Left hindlimb (tissue), 1 donor: ENCODE measurements at regions not wholly inside any gene's neighbourhood (a gene's known extent, or its start where the extent isn't known, plus 50 kb on each side); places are given as distances from the start of the nearest gene placed in this dataset.

ENCODE experiments used
- DNase-seq: peaks from one replicate; pipeline ENCODE4 v3.0.0-alpha.2; 2018

DNA sequence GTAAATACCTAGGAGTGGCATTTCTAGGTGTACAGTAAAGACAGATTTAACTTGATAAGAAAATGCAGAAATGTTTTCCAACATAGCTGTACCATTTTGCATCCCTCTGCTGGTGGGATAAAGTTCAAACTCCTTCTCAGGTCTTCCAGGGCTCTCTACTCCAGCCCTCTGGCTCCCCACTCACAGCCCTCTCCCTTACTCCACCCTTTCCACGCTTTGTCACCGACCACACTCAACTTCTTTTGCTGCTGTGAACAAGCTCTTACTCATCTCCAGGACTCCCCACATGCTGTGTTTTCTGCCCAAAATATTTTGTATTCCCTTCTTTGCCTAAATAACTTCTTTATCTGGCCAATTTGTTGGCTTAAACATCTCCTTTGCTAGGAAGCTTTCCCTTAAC, 90.6 kb upstream of the OSMR start:
- DNase-seq = no peak

DNA sequence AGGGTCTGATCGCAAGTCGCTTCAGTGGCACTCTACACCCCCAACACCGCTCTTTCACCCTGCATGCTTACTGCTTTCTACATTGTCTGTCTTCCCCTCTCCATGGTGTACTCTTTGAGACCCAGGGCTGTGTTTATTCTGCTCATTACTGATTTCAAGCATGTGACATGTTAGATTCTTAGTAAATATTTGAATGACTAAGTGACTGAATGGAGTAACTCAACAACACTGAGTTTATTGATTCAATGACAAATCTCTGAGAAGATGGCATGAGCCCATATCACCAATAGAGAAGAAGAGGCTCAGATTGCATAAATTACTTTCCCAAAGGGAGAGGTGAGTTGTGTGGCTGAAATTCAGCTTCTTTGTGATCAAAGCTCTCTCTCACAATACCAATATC, 89.7 kb upstream of the OSMR start:
- no peak for DNase-seq

DNA sequence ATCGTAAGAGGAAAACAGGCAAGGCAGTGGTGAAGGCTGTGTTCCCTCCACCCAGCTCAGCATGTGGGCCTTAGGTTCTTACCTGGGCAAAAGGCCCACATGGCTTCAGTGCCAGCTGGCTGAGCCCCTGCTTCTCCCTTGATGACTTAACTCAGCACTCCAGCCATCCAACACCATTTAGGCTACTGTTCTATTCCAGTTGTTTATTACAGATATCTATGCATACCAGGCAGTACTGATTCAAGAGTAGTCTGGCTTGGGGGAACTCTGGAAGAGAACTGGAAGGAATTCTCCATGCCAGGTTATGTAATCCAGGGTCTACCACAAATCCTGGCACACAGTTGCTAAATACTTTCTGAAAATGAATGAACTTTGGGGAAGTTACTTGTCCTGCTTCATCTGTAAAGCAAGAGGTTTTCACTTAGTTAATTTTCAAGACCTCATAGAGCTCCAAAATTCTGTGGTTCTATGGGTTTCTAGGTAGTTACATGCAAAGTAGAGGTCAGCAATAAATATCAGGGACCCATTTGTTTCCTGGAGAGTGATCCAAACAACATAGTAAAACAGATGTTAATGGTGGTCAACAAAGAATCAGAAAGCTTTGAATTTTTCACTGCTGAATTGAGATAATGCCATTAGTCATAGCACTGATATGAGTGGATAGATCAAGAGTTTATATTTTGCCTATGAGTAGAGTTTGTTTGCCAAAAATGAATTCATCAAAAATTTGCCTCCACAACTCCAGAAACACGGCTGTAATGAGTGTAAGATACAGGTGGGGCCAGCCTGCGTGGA, 88.2 kb upstream of the OSMR start:
- DNase-seq = no peak

DNA sequence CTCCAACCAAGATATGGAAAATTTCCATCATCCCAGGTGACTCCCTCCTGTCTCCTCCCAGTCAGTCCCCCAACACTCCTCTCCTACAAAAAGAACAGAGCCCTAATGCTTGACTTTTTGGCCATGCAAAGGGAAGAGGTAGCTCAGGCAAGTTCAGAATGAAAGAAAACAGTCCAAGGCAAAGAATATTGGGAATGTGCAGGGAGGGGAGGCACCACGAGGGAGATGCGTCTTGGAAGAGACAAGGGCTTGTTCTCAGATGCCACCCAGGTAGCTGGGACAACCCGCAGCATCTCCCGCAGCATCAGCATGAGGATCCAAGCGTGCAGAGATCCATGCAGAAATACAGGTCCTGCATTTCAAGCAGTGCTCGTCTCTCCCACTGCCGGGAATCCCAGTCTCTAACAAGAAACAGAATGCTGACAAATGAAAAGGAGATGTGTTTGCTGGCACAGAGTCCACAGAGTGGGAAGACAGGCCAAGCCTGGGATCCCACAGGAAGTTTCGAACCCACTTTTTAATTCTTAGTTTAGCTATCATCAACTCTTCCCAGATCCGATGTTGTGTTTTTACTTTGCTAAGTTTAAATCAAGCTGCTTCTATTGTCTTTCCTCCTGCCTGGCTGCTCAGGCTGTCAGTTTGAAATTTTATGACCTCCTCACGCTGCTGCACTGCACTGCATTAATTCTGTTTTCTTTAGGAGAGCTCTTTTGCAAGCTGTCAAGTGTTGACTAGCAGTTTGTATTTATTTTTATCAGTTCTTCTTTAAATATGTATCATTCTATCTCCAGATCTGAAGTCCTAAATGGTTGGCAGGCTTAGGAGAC, 86.8 kb upstream of the OSMR start:
- peak; percentile 90 for DNase-seq

DNA sequence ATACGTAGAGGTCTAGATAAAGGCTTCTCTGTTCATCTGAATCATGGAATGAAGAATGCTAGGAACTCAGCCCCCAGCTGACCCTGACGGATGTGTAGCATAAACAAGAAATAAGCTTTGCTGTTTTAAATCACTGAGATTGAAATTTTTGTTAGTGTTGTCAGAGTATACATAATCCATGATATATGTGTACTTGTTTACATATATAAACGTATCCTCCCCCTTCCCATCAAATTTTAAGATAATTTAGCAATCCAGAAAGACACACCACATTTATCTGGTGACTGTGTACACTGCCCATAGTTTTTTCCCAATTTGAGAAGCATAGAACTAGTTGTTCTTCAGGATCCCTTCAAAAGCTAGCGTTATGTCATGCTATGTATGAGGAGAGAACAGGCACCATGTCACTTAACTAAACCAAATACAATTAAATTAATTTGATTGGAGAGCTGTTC, 80.8 kb upstream of the OSMR start:
- DNase-seq = no peak

DNA sequence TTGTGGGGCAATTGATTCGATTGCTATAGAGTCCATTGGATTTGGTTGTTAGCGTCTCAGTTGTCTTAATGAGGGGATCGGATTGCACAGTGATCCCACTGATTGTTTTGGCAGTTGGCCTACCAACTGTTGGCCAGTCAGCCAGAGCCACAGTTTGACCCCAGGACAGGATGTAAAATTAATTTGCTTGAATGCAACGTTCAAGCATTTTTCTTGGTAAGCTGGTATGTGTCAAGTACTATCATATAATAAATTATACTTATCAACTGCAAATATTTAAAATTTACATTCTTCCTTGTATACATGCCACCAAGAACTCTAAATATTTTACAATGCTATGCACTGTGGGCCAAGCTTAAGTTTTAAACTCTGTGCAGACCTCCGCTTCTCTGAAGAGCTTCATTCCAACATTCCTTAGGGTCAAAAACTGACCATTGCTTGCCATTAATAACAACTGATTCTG, 80.4 kb upstream of the OSMR start:
- DNase-seq = no peak

DNA sequence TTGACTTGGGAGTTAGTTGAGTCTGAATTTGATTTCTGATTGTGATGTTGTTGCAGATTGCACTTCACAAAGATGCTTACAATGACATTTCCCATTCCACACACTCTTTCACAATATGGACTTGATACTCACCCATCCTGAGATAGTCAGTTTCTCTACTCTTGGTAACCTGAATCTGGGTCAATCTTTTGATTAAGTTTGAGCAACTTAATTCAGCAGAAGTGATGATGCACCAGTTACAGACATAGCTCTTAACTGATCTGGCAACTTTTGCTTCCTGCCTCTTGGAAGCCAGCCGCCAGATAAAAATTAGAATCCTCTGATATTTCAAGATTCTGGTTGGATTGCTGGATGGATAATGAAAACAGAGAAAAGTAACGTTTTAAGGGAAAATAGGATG, 79.7 kb upstream of the OSMR start:
- no peak for DNase-seq

DNA sequence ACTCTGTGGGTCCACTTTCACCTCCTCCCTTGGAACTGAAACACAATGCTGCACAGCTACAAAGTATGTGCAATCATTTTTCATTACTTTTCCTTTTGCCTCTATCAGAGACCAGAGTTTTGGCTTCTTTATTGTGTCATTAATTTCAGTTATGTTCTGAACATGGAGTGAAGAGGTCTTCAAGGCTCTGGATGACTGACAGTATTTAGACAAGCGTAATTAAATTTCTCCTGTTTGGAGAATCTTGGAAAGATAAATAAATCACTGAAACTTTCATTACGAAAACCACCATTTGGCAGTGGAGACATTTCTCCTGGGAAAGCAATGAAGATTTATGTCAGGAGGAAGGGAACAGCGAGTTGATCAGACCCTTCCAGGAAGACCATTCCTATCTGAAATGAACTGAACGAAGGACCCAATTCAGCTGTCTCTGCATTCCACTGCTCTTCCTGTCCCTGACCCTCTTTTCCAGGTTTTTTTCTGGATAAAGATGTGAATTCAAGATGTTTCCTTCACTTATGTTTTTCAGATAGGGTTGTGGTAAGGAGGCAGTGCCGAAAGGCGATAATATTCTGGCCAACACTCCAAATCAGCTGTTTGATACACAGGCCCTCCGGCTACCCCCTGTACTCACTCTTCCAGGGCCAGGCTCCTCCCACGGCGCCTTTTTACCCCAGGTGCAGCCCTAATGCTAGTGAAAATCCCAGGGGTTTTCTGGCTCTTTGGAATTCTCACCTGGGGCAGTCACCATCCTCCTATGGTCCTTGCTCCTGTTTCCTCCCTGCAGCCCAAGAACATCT, 77.2 kb upstream of the OSMR start:
- DNase-seq = no peak

DNA sequence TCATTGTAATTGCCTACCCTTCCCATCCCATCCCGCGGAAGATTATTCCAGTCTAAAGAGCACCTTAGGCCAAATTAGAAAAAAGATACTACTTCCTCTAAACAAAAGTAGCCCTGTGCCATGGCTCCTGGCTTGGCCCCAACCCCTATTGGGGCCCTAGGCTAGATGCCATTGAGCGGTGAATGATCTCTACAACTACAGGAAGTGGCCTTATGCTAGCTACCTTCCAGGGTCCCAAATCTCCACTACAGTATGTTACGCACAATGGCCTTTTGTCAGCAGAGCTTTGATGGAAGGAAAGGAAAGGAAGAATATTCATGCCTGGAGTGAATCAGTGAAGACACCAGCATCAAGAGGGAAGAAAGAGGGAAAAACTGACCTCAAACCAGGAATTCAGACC, 73.3 kb upstream of the OSMR start:
- DNase-seq = no peak

DNA sequence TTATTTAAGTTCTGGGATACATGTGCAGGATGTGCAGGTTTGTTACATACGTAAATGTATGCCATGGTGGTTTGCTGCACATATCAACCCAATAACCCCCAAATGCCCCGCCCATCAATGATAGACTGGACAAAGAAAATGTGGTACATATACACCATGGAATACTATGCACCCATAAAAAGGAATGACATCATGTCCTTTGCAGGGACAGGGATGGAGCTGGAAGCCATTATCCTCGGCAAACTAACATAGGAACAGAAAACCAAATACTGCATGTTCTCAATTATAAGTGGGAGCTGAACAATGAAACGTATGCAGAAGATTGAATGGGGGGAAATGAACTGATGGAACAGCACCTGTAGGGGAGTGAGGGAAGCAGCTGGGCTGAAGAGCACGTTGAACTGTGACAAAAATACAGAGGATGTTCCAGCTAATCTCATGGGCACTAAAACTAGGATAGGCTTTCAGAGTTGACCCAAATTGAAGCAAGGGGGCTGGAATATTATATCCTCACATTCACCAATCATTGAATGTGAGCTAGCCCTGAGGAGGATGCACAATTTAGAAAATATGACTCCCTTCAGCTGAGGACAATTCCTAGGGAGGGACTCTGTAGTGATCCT, 70.5 kb upstream of the OSMR start:
- no peak for DNase-seq

DNA sequence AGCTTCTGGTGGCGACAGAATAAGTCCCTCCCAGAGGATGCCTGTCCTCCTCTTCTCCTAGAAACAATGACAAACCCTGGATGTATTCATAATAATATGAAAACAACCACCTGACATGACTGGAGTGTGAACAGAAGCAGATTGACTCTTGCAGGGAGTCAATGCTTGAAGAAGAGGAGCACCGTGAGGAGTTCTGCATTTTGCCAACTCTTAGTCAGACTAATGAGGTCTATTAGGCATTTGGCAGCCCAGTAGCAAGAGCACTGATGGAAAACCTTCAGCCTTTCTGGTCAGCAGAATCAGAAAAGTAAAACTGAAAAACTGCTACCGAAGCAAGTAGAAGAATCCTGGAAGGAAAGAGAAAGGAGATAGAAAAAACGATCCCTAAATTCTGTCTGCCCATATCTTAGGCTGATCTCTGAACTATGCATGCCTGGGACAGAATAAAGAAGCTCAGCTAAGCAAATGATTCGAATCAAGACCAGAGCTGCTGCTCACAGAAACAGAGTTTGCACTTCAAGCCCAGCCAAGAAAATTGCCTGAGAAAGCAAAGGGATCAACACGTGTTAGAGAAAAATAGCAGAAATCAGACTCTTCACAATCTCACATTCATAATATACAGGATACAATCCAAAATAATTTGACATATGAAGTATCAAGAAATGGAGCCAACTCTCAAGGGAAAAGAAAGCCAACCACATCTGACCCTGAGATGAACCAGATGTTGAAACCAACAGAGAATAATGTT, 69.5 kb upstream of the OSMR start:
- no peak for DNase-seq

DNA sequence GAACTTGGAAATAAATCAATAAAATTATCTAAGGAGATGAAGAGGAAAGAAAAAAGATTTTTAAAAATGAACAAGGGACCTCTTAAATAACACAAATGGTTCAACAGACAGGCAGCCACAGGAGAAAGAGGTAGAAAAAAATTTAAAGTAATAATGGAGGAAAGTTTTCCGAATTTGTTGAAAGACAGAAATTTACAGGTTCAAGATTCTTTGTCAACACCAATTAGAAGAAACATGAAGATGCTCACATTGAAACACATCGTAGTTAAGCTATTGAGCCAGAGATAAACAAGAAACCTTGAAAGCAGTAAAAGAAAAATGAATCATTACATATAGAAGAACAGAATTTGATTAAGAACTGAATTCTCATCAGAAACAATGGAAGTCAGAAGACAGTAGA, 68.7 kb upstream of the OSMR start:
- no peak for DNase-seq

DNA sequence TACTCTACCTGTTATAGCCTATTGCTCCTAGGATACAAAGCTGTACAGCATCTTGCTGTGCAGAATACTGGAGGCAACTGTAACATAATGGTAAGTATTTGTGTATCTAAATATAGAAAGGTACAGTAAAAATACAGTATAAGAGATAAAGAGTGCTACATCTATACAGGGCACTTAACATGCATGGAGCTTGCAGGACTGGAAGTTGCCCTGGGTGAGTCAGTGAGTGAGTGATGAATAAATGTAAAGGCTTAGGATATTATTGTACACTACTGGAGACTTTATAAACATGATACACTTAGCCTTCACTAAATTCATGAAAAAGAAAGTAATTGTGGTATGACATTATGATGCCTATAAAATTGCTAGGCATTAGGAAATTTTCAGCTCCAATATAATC, 65.5 kb upstream of the OSMR start:
- no peak for DNase-seq

DNA sequence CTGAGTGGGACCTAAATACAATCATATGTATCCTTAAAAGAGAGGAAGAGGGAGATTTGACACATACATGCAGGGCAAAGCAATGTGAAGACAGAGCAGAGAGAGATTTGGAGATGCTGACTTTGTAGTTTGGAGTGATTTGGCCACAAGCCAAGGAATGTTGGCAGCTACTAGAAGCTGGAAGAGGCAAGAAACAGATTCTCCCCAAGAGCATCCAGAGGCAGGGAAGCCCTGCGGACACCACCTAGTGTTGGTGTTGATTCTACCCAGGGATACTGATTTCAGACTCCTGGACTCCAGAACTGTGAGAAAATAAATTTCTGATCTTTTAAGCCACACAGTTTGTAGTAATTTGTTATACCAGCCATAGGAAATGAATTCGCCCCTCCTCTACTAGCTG, 64.9 kb upstream of the OSMR start:
- peak; percentile 72 for DNase-seq

DNA sequence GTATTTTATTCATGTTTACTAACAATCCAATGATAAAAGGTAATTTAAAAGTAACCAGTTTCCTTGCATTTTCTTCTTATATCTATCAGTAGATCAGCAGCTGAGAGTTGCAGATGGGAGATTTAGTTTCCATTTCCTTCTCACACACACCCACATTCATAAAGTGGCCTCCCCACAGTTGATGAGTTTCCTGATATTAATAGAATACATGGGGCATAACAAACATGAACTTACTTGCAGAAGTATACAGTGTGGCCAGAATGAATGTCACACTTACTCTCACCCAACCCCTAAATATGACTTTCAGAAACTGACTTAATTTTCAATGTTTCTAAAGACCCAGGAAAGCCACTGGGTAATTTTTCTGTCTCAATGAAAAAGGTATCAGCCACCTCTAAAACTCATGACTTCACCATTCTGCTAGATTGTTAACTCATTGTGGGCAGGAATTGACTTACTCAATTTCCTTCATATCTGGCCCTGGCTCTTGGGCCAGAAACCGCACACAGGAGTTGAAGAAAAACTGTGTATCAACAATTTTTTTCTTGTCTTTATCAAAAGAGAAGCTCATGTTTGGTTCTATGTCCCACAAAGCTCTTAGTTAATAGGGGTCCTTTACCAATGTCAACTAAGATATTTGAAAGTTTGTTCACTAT, 63.5 kb upstream of the OSMR start:
- DNase-seq = no peak

DNA sequence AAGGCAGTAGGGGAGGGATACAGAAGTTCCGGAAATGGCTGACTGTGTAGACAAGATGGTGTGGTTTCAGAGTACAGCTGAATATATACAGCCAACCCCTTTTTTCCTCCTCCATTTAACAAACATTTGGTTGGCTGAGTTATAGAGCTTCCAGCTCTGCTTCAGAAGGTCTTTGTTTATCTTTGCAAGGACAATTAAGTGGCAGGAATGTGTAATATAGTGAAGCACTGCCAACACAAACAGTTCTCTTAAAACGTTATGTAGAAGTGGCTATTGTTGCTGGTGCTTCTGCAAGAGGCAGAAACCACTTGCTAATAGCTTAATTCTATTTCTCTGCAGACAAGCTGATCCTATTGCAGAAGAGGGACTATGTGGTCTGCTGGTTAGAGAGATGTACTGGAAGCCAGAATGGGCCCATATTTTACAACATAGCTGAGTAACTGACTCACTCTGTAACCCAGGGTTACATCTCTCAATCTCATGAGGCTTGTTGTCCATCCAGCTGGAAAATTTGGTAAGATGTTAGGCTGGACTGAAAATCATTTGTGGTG, 62.7 kb upstream of the OSMR start:
- DNase-seq = peak; percentile 34

DNA sequence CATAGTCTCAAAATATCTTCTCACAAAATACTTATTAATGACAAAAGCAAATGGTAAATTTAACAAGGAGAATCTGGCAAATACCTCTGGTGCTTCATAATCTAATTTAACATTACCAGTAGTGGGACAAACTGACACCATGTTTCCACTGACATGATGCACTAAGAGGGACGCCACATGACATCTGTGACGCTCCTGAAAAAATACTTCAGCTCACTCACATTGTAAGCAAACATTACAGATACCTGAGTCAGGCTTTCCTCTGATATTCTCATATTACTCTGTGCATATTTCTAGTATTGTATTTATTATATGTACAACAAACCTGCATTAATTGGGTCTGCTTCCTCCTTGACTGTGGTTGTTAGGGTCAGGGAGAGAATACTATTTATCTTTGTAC, 56.7 kb upstream of the OSMR start:
- DNase-seq = no peak

DNA sequence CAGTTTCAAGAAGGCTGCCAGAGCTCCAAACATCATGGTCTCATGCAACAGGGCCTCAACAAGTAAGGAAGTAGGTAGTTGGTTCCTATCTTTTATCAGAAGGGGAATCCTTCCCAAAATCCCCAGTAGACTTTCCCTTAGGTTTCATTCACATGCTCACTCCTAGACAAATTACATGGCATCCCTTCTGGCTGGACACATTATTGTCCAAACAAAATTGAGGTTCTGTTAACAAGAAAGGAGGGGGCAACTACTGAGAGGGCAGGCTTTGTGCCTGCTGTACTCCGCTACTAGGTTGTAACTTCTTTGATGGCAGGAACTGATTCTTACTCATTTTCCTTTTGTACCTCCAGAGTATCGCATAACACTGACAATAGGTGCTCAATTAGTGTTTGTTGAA, 56.0 kb upstream of the OSMR start:
- DNase-seq = no peak

DNA sequence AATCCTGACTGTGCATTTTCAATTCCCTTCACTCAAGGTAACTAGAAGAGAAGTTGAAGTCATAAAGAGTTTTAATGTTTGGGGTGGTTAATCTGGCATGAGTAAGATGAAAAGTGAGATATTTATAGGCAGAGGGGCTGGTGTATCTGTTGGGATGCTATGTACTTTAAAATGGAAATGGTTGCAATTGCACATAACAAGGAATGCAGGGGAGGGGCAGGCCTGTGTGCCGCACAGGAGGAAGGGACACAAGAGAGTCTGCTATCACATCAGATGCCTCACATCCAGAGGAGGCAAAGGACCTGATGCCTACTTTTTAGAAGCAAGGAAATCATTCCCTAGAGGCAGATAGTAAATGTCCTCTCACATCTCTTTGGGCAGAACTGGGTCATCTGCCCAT, 55.5 kb upstream of the OSMR start:
- no peak for DNase-seq

DNA sequence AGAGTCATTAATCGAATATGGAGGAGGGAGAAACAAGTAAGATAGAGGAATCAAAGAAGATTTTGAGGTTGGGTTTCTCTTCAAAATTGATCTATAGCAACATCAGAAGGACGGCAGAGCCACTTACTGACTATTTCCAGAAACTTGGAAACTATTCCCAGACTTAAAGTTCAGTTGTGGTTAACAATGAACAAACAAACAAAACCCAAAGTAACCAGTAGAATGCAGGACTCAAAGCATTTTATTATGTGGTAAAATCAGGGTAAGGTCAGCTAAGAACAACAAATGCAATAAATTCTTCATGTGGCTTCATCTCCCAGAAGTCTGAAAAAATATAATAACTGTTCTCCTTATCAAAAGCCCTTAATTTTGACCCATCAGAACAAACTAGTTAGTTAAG, 54.9 kb upstream of the OSMR start:
- no peak for DNase-seq

DNA sequence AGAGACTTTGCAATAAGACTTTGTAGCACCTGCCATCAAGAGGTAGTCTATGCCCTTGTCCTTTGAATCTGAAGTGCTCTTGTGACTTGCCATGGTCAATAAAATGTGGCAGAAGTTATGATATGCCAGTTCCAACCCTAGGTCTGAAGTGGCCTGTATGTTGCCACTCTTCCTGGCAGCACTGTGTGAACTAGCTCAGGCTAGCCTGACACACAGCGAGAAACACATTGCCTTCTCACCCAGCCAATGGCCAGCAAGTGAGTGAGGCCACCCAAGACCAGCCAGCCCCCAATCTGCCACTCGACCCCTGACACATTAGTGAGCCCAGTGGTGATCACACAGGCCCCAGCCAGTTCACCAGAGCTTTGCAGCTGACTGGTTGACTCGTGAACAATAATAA, 52.7 kb upstream of the OSMR start:
- no peak for DNase-seq
